Testis (tissue), 2 donors: ENCODE measurements at regions not wholly inside any gene's neighbourhood (a gene's known extent, or its start where the extent isn't known, plus 50 kb on each side); places are given as distances from the start of the nearest gene placed in this dataset.

ENCODE experiments used
- POLR2A ChIP-seq: fragments of 450-650 bp; IDR thresholded peaks from one replicate; pipeline ENCODE4 v1.6.1; 2017; ENCODE audit warnings: antibody characterized with exemption, mild to moderate bottlenecking, moderate library complexity
- TF ChIP-seq, protein P1 (sequence below), 3 experiments: fragments of 450-650 bp in 2 of 3; fragments of 200-600 bp in 1 of 3; sonication (generic) in 1 of 3; IDR thresholded peaks; one replicate each; pipeline ENCODE4 v1.5.1; 2016 to 2019; ENCODE audit warnings: antibody characterized with exemption in 3 of 3, mild to moderate bottlenecking in 2 of 3, moderate library complexity in 1 of 3

DNA sequence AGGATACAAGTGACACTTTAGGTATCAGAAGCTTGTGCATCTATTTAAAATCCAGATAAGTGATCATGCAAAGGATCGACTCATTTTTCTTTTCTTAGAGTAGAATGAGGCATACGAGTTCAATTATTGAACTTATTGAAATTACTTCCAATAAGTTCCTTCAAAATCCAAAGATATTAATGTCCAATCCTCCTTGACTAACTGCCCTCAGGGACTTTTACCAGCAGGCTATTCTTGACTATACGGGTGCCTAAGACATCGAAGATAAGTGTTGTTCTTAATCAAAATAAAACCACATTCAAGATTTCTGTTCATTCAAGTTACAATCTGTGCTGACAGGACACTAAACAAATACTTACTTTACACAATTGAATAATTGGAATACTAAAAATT lies 74.5 kb upstream of the SP4 start:
- TF ChIP-seq, protein P1, sequence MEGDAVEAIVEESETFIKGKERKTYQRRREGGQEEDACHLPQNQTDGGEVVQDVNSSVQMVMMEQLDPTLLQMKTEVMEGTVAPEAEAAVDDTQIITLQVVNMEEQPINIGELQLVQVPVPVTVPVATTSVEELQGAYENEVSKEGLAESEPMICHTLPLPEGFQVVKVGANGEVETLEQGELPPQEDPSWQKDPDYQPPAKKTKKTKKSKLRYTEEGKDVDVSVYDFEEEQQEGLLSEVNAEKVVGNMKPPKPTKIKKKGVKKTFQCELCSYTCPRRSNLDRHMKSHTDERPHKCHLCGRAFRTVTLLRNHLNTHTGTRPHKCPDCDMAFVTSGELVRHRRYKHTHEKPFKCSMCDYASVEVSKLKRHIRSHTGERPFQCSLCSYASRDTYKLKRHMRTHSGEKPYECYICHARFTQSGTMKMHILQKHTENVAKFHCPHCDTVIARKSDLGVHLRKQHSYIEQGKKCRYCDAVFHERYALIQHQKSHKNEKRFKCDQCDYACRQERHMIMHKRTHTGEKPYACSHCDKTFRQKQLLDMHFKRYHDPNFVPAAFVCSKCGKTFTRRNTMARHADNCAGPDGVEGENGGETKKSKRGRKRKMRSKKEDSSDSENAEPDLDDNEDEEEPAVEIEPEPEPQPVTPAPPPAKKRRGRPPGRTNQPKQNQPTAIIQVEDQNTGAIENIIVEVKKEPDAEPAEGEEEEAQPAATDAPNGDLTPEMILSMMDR (IDR thresholded peaks at IDR 0.05) = no peak
- TF ChIP-seq POLR2A = no peak
